Fibroblast of mammary gland (primary cell): ENCODE measurements at regions not wholly inside any gene's neighbourhood (a gene's known extent, or its start where the extent isn't known, plus 50 kb on each side); places are given as distances from the start of the nearest gene placed in this dataset.

Experiments used
- DNase-seq: peaks from one replicate; pipeline ENCODE4 v3.0.0-alpha.2; 2010; ENCODE audit warnings: low read depth
- H3K4me3 ChIP-seq: 2 replicates; pipeline ENCODE4 v1.5.1; 2011; ENCODE audit warnings: low read depth, mild to moderate bottlenecking, low read length, moderate library complexity; ENCODE audit not compliant: control insufficient read depth
- TF ChIP-seq, protein P1 (sequence below): conservative IDR thresholded peaks from 2 replicates; pipeline ENCODE4 v1.5.1; 2011; ENCODE audit warnings: low read depth, low read length, inconsistent platforms; ENCODE audit not compliant: control insufficient read depth, insufficient read depth

DNA sequence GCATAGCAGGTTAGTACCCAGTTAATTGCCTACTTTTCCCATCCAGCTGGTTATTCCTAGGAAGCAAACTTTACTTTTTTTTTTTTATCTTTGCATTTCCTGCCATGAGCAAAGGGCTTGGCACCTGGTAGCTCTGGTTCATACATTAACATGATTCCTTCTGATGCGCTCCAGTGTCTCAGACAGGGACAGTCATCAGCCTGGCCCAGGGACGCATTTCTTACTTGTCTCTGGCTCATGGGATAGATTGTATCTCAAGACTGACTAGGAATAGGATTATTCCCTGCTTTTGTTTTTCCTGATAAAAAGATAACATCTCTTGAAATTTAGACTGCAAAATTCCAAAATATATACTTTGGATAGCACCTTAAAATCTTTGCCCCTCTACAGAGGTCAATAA, 571.5 kb upstream of the TENM3 start:
- TF ChIP-seq, protein P1, sequence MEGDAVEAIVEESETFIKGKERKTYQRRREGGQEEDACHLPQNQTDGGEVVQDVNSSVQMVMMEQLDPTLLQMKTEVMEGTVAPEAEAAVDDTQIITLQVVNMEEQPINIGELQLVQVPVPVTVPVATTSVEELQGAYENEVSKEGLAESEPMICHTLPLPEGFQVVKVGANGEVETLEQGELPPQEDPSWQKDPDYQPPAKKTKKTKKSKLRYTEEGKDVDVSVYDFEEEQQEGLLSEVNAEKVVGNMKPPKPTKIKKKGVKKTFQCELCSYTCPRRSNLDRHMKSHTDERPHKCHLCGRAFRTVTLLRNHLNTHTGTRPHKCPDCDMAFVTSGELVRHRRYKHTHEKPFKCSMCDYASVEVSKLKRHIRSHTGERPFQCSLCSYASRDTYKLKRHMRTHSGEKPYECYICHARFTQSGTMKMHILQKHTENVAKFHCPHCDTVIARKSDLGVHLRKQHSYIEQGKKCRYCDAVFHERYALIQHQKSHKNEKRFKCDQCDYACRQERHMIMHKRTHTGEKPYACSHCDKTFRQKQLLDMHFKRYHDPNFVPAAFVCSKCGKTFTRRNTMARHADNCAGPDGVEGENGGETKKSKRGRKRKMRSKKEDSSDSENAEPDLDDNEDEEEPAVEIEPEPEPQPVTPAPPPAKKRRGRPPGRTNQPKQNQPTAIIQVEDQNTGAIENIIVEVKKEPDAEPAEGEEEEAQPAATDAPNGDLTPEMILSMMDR, result no peak
- no peak for DNase-seq
- no peak overlapping the region for H3K4me3 ChIP-seq

GRCh38 chr4:181672751-181673150, 570.5 kb upstream of the TENM3 start:
- DNase-seq, result no peak
- TF ChIP-seq, protein P1, result no peak
- no peak overlapping the region for H3K4me3 ChIP-seq

DNA sequence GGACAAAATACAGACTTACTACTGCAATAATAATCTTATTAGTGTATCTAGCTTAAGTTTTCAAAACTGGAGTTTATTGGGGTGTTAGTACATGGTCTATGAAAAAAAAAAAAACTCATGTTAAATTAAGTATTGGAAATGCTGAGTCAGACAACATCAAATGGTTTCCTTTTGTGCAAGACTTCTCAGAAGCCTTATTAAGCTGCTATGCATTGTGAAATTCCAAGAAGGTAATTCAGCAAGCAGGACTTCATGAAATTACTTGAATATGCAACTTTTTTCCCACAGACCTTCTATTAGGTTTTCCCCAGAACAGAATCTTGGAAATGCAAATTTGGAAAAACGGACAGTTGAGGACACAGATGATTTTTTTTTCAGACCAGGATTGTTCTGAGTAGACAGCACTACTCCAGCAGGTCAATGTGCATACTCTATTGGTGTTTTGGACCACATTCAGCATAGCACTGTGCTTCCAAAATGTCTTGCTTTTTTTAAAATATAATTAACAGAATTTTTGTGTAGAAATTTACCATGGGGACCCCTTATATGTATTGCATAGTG, 568.8 kb upstream of the TENM3 start:
- TF ChIP-seq, protein P1, result no peak
- no peak overlapping the region for H3K4me3 ChIP-seq
- DNase-seq, result peak; percentile 92

DNA sequence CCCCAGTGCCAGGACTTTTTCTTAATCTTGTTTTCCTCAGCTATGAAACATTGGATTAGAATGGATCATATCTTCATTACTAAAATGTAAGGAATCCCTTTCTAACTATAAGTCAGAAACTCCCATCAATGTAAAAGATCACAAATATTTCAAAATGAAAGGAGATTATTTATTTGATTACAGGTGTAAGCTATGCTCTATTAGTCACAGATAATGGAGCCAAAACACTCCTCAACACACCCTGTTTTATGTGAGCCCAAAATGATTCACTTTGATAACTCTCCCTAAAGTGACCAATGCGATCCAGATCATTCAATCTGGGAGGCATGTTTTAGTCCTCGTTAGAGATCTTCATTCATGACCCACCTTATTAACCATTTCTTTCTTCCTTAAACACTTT, 566.7 kb upstream of the TENM3 start:
- H3K4me3 ChIP-seq, result no peak overlapping the region
- TF ChIP-seq, protein P1, result no peak
- no peak for DNase-seq

DNA sequence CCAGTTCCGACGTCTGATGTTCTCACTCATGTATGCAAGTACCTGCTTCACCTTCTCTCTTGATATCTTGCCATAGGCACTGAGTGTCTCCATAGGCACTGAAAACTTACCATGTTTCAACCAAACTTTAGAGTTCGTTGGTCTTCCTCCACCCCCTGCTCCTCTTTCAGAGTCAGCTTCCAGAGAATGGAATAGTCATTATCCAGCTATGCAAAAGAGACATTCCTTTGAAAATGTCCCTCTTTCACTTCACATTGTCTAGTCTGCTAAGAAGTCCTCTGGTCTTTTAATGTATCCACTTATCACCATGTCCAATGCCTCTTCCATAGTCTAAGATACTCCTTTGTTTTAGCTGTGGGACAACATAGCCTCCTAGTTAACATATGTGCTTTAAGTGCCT, 566.0 kb upstream of the TENM3 start:
- DNase-seq, result no peak
- TF ChIP-seq, protein P1, result no peak
- no peak overlapping the region for H3K4me3 ChIP-seq

DNA sequence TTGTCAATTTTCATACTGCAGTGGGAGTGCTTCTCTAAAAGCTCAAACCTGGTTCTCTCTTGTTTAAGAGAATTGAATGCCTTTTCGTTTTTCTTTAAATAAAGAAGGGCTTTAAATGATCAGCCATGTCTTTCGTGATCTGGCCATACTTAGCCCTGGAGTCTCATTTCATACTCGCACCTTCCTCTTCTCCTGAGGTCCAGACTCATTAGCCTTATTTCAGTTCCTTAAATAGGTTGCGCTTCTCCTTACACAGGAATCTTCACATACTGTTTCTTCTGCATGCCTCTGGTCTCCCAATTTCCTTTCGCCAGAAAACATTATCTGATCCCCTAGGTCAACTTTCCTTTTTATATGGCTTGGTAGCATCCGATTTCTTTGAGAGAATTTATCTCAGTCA, 565.6 kb upstream of the TENM3 start:
- TF ChIP-seq, protein P1, result no peak

DNA sequence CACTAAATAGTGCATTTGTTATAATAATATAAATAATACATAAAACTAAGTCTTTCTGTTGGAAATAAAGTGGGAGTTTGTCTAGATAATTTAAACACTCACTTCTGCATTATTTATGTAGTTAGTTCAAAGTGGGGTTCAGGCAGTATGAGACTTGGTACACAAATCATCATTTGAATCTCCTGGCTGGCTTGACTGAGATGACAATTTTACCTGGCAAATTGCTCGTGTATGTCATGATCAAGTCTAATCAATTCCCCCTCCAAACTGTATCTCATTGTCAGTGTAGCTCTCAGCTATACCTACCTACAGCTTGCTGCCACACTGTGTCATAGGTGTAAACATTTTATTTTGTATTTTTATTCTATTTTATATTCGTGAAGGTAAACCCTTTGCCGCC, 563.4 kb upstream of the TENM3 start:
- H3K4me3 ChIP-seq, result no peak overlapping the region
- TF ChIP-seq, protein P1, result no peak
- no peak for DNase-seq

More for the DNA sequence above, 565.6 kb upstream of the TENM3 start:
- H3K4me3 ChIP-seq, result no peak overlapping the region
- no peak for DNase-seq
